GM23338 (cell line): ENCODE measurements at regions not wholly inside any gene's neighbourhood (a gene's known extent, or its start where the extent isn't known, plus 50 kb on each side); places are given as distances from the start of the nearest gene placed in this dataset.

Source experiments
- EZH2 ChIP-seq: fragments of 200-600 bp; sonication (generic); IDR thresholded peaks from one replicate; pipeline ENCODE4 v1.8.0; 2017; ENCODE audit warnings: antibody characterized with exemption, mild to moderate bottlenecking, low read depth; ENCODE audit not compliant: unreplicated experiment
- JUNB ChIP-seq: IDR thresholded peaks from one replicate; pipeline ENCODE4 v1.6.1; 2016; ENCODE audit warnings: antibody characterized with exemption; ENCODE audit not compliant: unreplicated experiment
- TF ChIP-seq, protein P1 (sequence below), 2 experiments: fragments of 200-600 bp in 1 of 2; sonication (generic) in 1 of 2; conservative IDR thresholded peaks; 2 replicates each; pipeline versions ENCODE4 v1.5.1 to v1.6.1; 2016 to 2017; ENCODE audit warnings: antibody characterized with exemption in 2 of 2, low read depth in 2 of 2, mild to moderate bottlenecking in 2 of 2, moderate library complexity in 1 of 2

DNA sequence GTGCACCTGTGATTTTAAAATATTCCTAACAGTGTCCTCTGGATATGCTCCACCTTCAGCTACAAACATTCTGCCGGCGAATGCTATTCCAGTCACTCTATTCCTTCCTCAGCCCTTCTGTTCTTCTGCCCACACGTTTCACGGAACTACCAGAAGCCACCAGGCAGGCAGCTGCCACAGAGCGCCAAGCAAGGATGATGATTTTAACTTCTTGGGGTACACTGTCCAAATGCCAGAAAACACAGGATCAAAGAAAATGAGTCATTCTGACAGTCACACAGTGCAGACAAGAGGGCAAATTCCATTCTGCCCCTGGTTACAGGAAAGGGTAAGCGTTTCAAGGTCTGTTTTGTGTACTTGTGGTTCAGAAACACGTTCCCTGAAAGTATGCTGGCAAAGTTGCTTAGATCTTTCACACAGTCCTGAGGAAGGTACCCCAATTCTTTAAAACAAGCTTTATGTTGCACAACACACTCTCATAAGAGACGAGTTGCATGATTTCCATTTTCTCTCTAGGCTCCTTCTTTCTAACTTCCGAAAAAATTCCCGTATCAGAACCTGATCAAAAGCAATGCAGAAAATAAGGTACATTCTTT lies 508.3 kb upstream of the PKN2 start:
- TF ChIP-seq, protein P1, sequence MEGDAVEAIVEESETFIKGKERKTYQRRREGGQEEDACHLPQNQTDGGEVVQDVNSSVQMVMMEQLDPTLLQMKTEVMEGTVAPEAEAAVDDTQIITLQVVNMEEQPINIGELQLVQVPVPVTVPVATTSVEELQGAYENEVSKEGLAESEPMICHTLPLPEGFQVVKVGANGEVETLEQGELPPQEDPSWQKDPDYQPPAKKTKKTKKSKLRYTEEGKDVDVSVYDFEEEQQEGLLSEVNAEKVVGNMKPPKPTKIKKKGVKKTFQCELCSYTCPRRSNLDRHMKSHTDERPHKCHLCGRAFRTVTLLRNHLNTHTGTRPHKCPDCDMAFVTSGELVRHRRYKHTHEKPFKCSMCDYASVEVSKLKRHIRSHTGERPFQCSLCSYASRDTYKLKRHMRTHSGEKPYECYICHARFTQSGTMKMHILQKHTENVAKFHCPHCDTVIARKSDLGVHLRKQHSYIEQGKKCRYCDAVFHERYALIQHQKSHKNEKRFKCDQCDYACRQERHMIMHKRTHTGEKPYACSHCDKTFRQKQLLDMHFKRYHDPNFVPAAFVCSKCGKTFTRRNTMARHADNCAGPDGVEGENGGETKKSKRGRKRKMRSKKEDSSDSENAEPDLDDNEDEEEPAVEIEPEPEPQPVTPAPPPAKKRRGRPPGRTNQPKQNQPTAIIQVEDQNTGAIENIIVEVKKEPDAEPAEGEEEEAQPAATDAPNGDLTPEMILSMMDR (conservative IDR thresholded peaks at IDR 0.05; ENCODE audit: low read depth in 2 of 2): no peak
- TF ChIP-seq EZH2: no peak
- no peak for TF ChIP-seq JUNB
